DOHH2 (cell line): ENCODE measurements at regions not wholly inside any gene's neighbourhood (a gene's known extent, or its start where the extent isn't known, plus 50 kb on each side); places are given as distances from the start of the nearest gene placed in this dataset.

ENCODE experiments used
- H3F3A ChIP-seq: fragments of 200-600 bp; sonication (generic), shearing (Covaris generic); 2 replicates; pipeline ENCODE4 v1.6.0; 2016; ENCODE audit warnings: antibody characterized with exemption, mild to moderate bottlenecking; ENCODE audit not compliant: control insufficient read depth, insufficient read depth
- H3K27ac ChIP-seq: fragments of 200-600 bp; sonication (generic); 2 replicates; pipeline ENCODE4 v1.5.1; 2014; ENCODE audit warnings: low read depth, mild to moderate bottlenecking, low read length, moderate library complexity
- H3K27me3 ChIP-seq: fragments of 200-600 bp; sonication (generic); 2 replicates; pipeline ENCODE4 v1.6.1; 2014; ENCODE audit warnings: mild to moderate bottlenecking, low read length, mixed read lengths; ENCODE audit not compliant: control insufficient read depth
- H3K36me3 ChIP-seq: fragments of 200-600 bp; sonication (generic); 2 replicates; pipeline ENCODE4 v1.6.1; 2014; ENCODE audit warnings: mild to moderate bottlenecking, low read length, moderate library complexity, mixed read lengths; ENCODE audit not compliant: control insufficient read depth
- H3K4me1 ChIP-seq: fragments of 200-600 bp; sonication (generic); 2 replicates; pipeline ENCODE4 v1.6.1; 2014; ENCODE audit warnings: mild to moderate bottlenecking, low read length, mixed read lengths; ENCODE audit not compliant: control insufficient read depth
- H3K4me2 ChIP-seq: fragments of 200-600 bp; sonication (generic); 2 replicates; pipeline ENCODE4 v1.6.0; 2014; ENCODE audit warnings: mild to moderate bottlenecking, low read length, moderate library complexity
- H3K4me3 ChIP-seq: fragments of 200-600 bp; sonication (generic); 2 replicates; pipeline ENCODE4 v1.5.1; 2014; ENCODE audit warnings: mild to moderate bottlenecking, low read length, mixed read lengths
- H3K79me2 ChIP-seq: fragments of 200-600 bp; sonication (generic); 2 replicates; pipeline ENCODE4 v1.6.1; 2014; ENCODE audit warnings: mild to moderate bottlenecking, low read length, mixed read lengths; ENCODE audit not compliant: control insufficient read depth
- H3K9me2 ChIP-seq: fragments of 200-600 bp; sonication (generic); replicated peaks from 2 replicates; pipeline ENCODE4 v1.6.1; 2014; ENCODE audit warnings: mild to moderate bottlenecking, low read length, mixed read lengths; ENCODE audit not compliant: control insufficient read depth
- H3K9me3 ChIP-seq: fragments of 200-600 bp; sonication (generic); 2 replicates; pipeline ENCODE4 v1.6.1; 2014; ENCODE audit warnings: antibody characterized with exemption, low read length, mixed read lengths; ENCODE audit not compliant: control insufficient read depth, insufficient read depth
- H4K20me1 ChIP-seq: fragments of 200-600 bp; sonication (generic); 2 replicates; pipeline ENCODE4 v1.6.0; 2014; ENCODE audit warnings: low read depth, mild to moderate bottlenecking, antibody characterized with exemption, low read length, moderate library complexity; ENCODE audit not compliant: control insufficient read depth, insufficient read depth
- CTCF ChIP-seq: fragments of 200-600 bp; sonication (generic); IDR thresholded peaks from one replicate; pipeline ENCODE4 v1.5.1; 2014; ENCODE audit warnings: antibody characterized with exemption, mild to moderate bottlenecking, low read depth, low read length; ENCODE audit not compliant: poor library complexity, severe bottlenecking
- EZH2phosphoT487 ChIP-seq: fragments of 200-600 bp; sonication (generic); IDR thresholded peaks from 2 replicates; pipeline ENCODE4 v1.6.1; 2017; ENCODE audit warnings: borderline replicate concordance, mild to moderate bottlenecking, antibody characterized with exemption, low read length, moderate library complexity, mixed read lengths

GRCh38 chr1:81548918-81549587, 251.7 kb upstream of the ADGRL2 start:
- no peak for TF ChIP-seq CTCF
- no peak for TF ChIP-seq EZH2phosphoT487
- no peaks in the 10 kb centered on the region for H3K27me3 ChIP-seq
- H3K4me3 ChIP-seq, result no peak overlapping the region
- H3K9me3 ChIP-seq, result no peaks in the 10 kb centered on the region
- no peaks in the 10 kb centered on the region for H3K79me2 ChIP-seq
- H3K36me3 ChIP-seq, result no peaks in the 10 kb centered on the region
- no peak overlapping the region for H3K27ac ChIP-seq
- H3K4me2 ChIP-seq, result no peak overlapping the region
- H4K20me1 ChIP-seq, result no peaks in the 10 kb centered on the region
- no peaks in the 10 kb centered on the region; the same call in 1 of the 2 replicates for H3K9me2 ChIP-seq
- no peaks in the 10 kb centered on the region for H3F3A ChIP-seq
- H3K4me1 ChIP-seq, result no peaks in the 10 kb centered on the region

- Histone ChIP-seq H4K20me1 (no peaks in the 10 kb centered on the region), H3K9me2 (no peaks in the 10 kb centered on the region), H3K36me3 (no peaks in the 10 kb centered on the region), H3F3A (no peaks in the 10 kb centered on the region), H3K4me3 (no peak overlapping the region), H3K9me3 (no peaks in the 10 kb centered on the region), H3K27me3 (no peaks in the 10 kb centered on the region), H3K4me2 (no peak overlapping the region), H3K27ac (no peak overlapping the region), H3K79me2 (no peaks in the 10 kb centered on the region), H3K4me1 (no peaks in the 10 kb centered on the region)
- no peak for TF ChIP-seq CTCF
- TF ChIP-seq EZH2phosphoT487, result no peak
Observed at GRCh38 chr1:81547912-81548303, 252.8 kb upstream of the ADGRL2 start.

- H3F3A ChIP-seq, result no peaks in the 10 kb centered on the region
- TF ChIP-seq CTCF, result no peak
- TF ChIP-seq EZH2phosphoT487, result no peak
- no peaks in the 10 kb centered on the region for H3K9me3 ChIP-seq
- H3K9me2 ChIP-seq, result no peaks in the 10 kb centered on the region
- H3K36me3 ChIP-seq, result no peaks in the 10 kb centered on the region
- no peak overlapping the region for H3K4me2 ChIP-seq
- no peak overlapping the region for H3K4me3 ChIP-seq
- H4K20me1 ChIP-seq, result no peaks in the 10 kb centered on the region
- no peaks in the 10 kb centered on the region for H3K27me3 ChIP-seq
- H3K4me1 ChIP-seq, result no peaks in the 10 kb centered on the region
- H3K27ac ChIP-seq, result no peak overlapping the region
- H3K79me2 ChIP-seq, result no peaks in the 10 kb centered on the region
Observed at GRCh38 chr1:81547261-81547911, 253.3 kb upstream of the ADGRL2 start.
